PC-9 (cell line): ENCODE measurements at regions not wholly inside any gene's neighbourhood (a gene's known extent, or its start where the extent isn't known, plus 50 kb on each side); places are given as distances from the start of the nearest gene placed in this dataset.
"Not testable (repeated sequence)": the region's sequence is repeated elsewhere in the genome, so short reads cannot be mapped to it uniquely, and the experiment has no call there.

Source experiments
- BruUV-seq: library from RNA; stranded (reverse); fragments of 400-500 nt; replicated peaks from 2 replicates; lab custom pipeline; 2021; lab: Mats Ljungman, UMichigan
- CTCF ChIA-PET: fragments of 300-600 bp; sonication (Branson Sonifier 250); formaldehyde crosslinking; loops from one replicate; lab custom pipeline; 2022; ENCODE audit warnings: antibody characterized with exemption; lab: Charles Lee
- POLR2A ChIA-PET: fragments of 300-600 bp; sonication (Branson Sonifier 250); formaldehyde crosslinking; loops from one replicate; lab custom pipeline; 2022; ENCODE audit warnings: antibody characterized with exemption; ENCODE audit not compliant: unreplicated experiment; lab: Charles Lee
- DNase-seq, 2 experiments: peaks; one replicate each; pipeline versions ENCODE4 v3.0.0 to v3.0.0-alpha.2; 2015 to 2022; ENCODE audit warnings: mixed read lengths in 1 of 2
- H2AFZ ChIP-seq: fragments of 200-600 bp; sonication (generic); 2 replicates; pipeline ENCODE4 v1.8.1; 2017; ENCODE audit warnings: antibody characterized with exemption
- H3F3A ChIP-seq: fragments of 200-600 bp; sonication (generic); 2 replicates; pipeline ENCODE4 v1.8.1; 2017; ENCODE audit warnings: antibody characterized with exemption, mild to moderate bottlenecking, low read depth; ENCODE audit not compliant: insufficient read depth
- H3K27ac ChIP-seq: fragments of 200-600 bp; sonication (generic); 2 replicates; pipeline ENCODE4 v1.6.1; 2016; ENCODE audit warnings: mixed run types
- H3K27me3 ChIP-seq: fragments of 200-600 bp; sonication (generic); 2 replicates; pipeline ENCODE4 v1.6.1; 2016; ENCODE audit warnings: low read depth, mixed run types; ENCODE audit not compliant: insufficient read depth
- H3K36me3 ChIP-seq: fragments of 200-600 bp; sonication (generic); 2 replicates; pipeline ENCODE4 v1.6.1; 2016; ENCODE audit warnings: low read depth, mixed run types
- H3K4me1 ChIP-seq: fragments of 200-600 bp; sonication (generic); replicated peaks from 2 replicates; pipeline ENCODE4 v1.6.1; 2016; ENCODE audit warnings: mixed run types; ENCODE audit not compliant: insufficient read depth
- H3K4me2 ChIP-seq: fragments of 200-600 bp; sonication (generic); 2 replicates; pipeline ENCODE4 v1.6.1; 2017; ENCODE audit warnings: mixed run types
- H3K4me3 ChIP-seq: fragments of 200-600 bp; sonication (generic); 2 replicates; pipeline ENCODE4 v1.6.1; 2016; ENCODE audit warnings: mixed run types
- H3K79me2 ChIP-seq: fragments of 200-600 bp; sonication (generic); 2 replicates; pipeline ENCODE4 v1.6.1; 2017; ENCODE audit warnings: low read depth, mixed run types
- H3K9me2 ChIP-seq: fragments of 200-600 bp; sonication (generic); 2 replicates; pipeline ENCODE4 v1.8.1; 2017; ENCODE audit warnings: mild to moderate bottlenecking; ENCODE audit not compliant: insufficient read depth
- H3K9me3 ChIP-seq: fragments of 200-600 bp; sonication (generic); 2 replicates; pipeline ENCODE4 v1.8.1; 2016; ENCODE audit warnings: low read depth; ENCODE audit not compliant: insufficient read depth
- H4K20me1 ChIP-seq: fragments of 200-600 bp; sonication (generic); 2 replicates; pipeline ENCODE4 v1.8.1; 2017; ENCODE audit not compliant: insufficient read depth
- CTCF ChIP-seq: fragments of 200-600 bp; sonication (generic); conservative IDR thresholded peaks from 2 replicates; pipeline ENCODE4 v1.6.1; 2017; ENCODE audit warnings: mixed run types, antibody characterized with exemption, mild to moderate bottlenecking, moderate library complexity
- EZH2 ChIP-seq: fragments of 200-600 bp; sonication (generic); IDR thresholded peaks from 2 replicates; pipeline ENCODE4 v1.8.0; 2017; ENCODE audit warnings: antibody characterized with exemption, low read depth
- intact Hi-C: fragments of 100-400 bp; cut with micrococcal nuclease; formaldehyde crosslinking; loops from one replicate; pipeline ENCODE4 v1.10.0; 2022; ENCODE audit not compliant: unreplicated experiment

GRCh38 chr15:58377193-58377592 is 54.6 kb upstream of the LIPC start:
- TF ChIP-seq EZH2 (no peak), CTCF (no peak)
- ChIA-PET POLR2A (no interaction called here), CTCF (no interaction called here)
- no peaks in the 10 kb centered on the region for H4K20me1 ChIP-seq
- no peak overlapping the region for H3K4me2 ChIP-seq
- H3K9me3 ChIP-seq: no peaks in the 10 kb centered on the region
- BruUV-seq: no TSS peak
- H2AFZ ChIP-seq: no peak overlapping the region
- no peaks in the 10 kb centered on the region for H3K4me1 ChIP-seq
- no peak overlapping the region for H3K4me3 ChIP-seq
- H3K36me3 ChIP-seq: no peaks in the 10 kb centered on the region
- intact Hi-C loops: no loop called here
- H3K27me3 ChIP-seq: no peaks in the 10 kb centered on the region
- no peaks in the 10 kb centered on the region for H3K79me2 ChIP-seq
- no peaks in the 10 kb centered on the region for H3K9me2 ChIP-seq
- H3F3A ChIP-seq: no peaks in the 10 kb centered on the region
- no peak overlapping the region for H3K27ac ChIP-seq
- DNase-seq: no peak

- H3K27me3 ChIP-seq: no peaks in the 10 kb centered on the region
- no peak overlapping the region for H3K4me2 ChIP-seq
- no peaks in the 10 kb centered on the region for H3F3A ChIP-seq
- DNase-seq: no peak
- H3K9me3 ChIP-seq: no peaks in the 10 kb centered on the region
- H4K20me1 ChIP-seq: no peaks in the 10 kb centered on the region
- no peaks in the 10 kb centered on the region for H3K4me1 ChIP-seq
- no peak overlapping the region for H3K4me3 ChIP-seq
- no peaks in the 10 kb centered on the region for H3K79me2 ChIP-seq
- TF ChIP-seq EZH2 (no peak), CTCF (no peak)
- no peak overlapping the region for H3K27ac ChIP-seq
- no peak overlapping the region for H2AFZ ChIP-seq
- intact Hi-C loops: no loop called here
- BruUV-seq: no TSS peak
- H3K9me2 ChIP-seq: no peaks in the 10 kb centered on the region
- no peaks in the 10 kb centered on the region for H3K36me3 ChIP-seq
- POLR2A ChIA-PET: no interaction called here
- CTCF ChIA-PET: no interaction called here
These were observed 53.3 kb upstream of the LIPC start for GRCh38 chr15:58378241-58379085.

- DNase-seq, H3K79me2 ChIP-seq, BruUV-seq, H3K27ac ChIP-seq, CTCF ChIA-PET, H3F3A ChIP-seq, H3K4me2 ChIP-seq, H2AFZ ChIP-seq, H3K36me3 ChIP-seq, intact Hi-C loops, POLR2A ChIA-PET, H3K27me3 ChIP-seq, H3K4me1 ChIP-seq, H3K9me2 ChIP-seq, H4K20me1 ChIP-seq, H3K9me3 ChIP-seq, H3K4me3 ChIP-seq: not testable (repeated sequence)
These were observed 52.3 kb upstream of the LIPC start for GRCh38 chr15:58379454-58379853.
